ENCODE measurements at regions not wholly inside any gene's neighbourhood (a gene's known extent, or its start where the extent isn't known, plus 50 kb on each side); places are given as distances from the start of the nearest gene placed in this dataset.

- TF ChIP-seq CTCF (optimal IDR thresholded peaks at IDR 0.05 in 1 of 3, IDR thresholded peaks at IDR 0.05 in 1 of 3, conservative IDR thresholded peaks at IDR 0.05 in 1 of 3; ENCODE audit: extremely low read depth in 1 of 3, insufficient read depth in 2 of 3, low read length in 3 of 3) (no peak), EZH2 (IDR thresholded peaks at IDR 0.05; ENCODE audit: low read length) (no peak)
Observed at GRCh38 chr14:92224358-92224954, 98.5 kb upstream of the SLC24A4 start.
